PC-3 (cell line): ENCODE measurements at regions not wholly inside any gene's neighbourhood (a gene's known extent, or its start where the extent isn't known, plus 50 kb on each side); places are given as distances from the start of the nearest gene placed in this dataset.

ENCODE experiments used
- ATAC-seq: fragments of 200-7000 bp; cut with Tn5 transposase; 2 replicates; pipeline ENCODE4 v1.9.1; 2020; ENCODE audit warnings: mild to moderate bottlenecking, moderate library complexity
- BruUV-seq: library from RNA; stranded (reverse); fragments of 400-500 nt; replicated peaks from 2 replicates; lab custom pipeline; 2021; lab: Mats Ljungman, UMichigan
- CTCF ChIA-PET: fragments of 300-600 bp; sonication (Branson Sonifier 250); formaldehyde crosslinking; loops from one replicate; lab custom pipeline; 2022; ENCODE audit warnings: antibody characterized with exemption; lab: Charles Lee
- POLR2A ChIA-PET: fragments of 300-600 bp; sonication (Branson Sonifier 250); formaldehyde crosslinking; loops from one replicate; lab custom pipeline; 2022; ENCODE audit warnings: antibody characterized with exemption; ENCODE audit not compliant: unreplicated experiment; lab: Charles Lee
- DNase-seq: peaks from one replicate; pipeline ENCODE4 v3.0.0-alpha.2; 2015
- H2AFZ ChIP-seq: fragments of 300-600 bp; sonication (generic); 2 replicates; pipeline ENCODE4 v1.6.0; 2016; ENCODE audit warnings: antibody characterized with exemption, low read length
- H3F3A ChIP-seq: fragments of 300-600 bp; sonication (generic); one replicate; pipeline ENCODE4 v1.6.0; 2017; ENCODE audit warnings: antibody characterized with exemption, low read length, control low read depth, mild to moderate bottlenecking; ENCODE audit not compliant: unreplicated experiment
- H3K27ac ChIP-seq: fragments of 300-600 bp; sonication (generic); 2 replicates; pipeline ENCODE4 v1.5.1; 2016; ENCODE audit warnings: mild to moderate bottlenecking, low read length
- H3K27me3 ChIP-seq: fragments of 300-600 bp; sonication (generic); 2 replicates; pipeline ENCODE4 v1.6.1; 2016; ENCODE audit warnings: low read length, mixed read lengths
- H3K36me3 ChIP-seq: fragments of 300-600 bp; sonication (generic); 2 replicates; pipeline ENCODE4 v1.6.1; 2016; ENCODE audit warnings: low read depth, mixed run types, low read length, mixed read lengths
- H3K4me1 ChIP-seq: fragments of 300-600 bp; sonication (generic); 2 replicates; pipeline ENCODE4 v1.5.1; 2016; ENCODE audit warnings: low read length; ENCODE audit not compliant: insufficient read depth
- H3K4me2 ChIP-seq: fragments of 300-600 bp; sonication (generic); 2 replicates; pipeline ENCODE4 v1.6.0; 2016; ENCODE audit warnings: low read length
- H3K4me3 ChIP-seq: fragments of 300-600 bp; sonication (generic); 2 replicates; pipeline ENCODE4 v1.5.1; 2016; ENCODE audit warnings: mild to moderate bottlenecking, low read length, mixed read lengths
- H3K79me2 ChIP-seq: fragments of 300-600 bp; sonication (generic); 2 replicates; pipeline ENCODE4 v1.6.1; 2017; ENCODE audit warnings: low read length, mixed read lengths
- H3K9ac ChIP-seq: fragments of 300-600 bp; sonication (generic); 2 replicates; pipeline ENCODE4 v1.6.0; 2016; ENCODE audit warnings: mild to moderate bottlenecking, low read length
- H3K9me2 ChIP-seq: fragments of 300-600 bp; sonication (generic); replicated peaks from 2 replicates; pipeline ENCODE4 v1.6.1; 2016; ENCODE audit warnings: mixed run types, low read length, mixed read lengths
- H3K9me3 ChIP-seq: fragments of 300-600 bp; sonication (generic); 2 replicates; pipeline ENCODE4 v1.6.1; 2016; ENCODE audit warnings: low read length, mixed read lengths
- H4K20me1 ChIP-seq: fragments of 300-600 bp; sonication (generic); 2 replicates; pipeline ENCODE4 v1.6.1; 2016; ENCODE audit warnings: low read length, mixed read lengths
- CTCF ChIP-seq: fragments of 300-600 bp; sonication (generic); conservative IDR thresholded peaks from 2 replicates; pipeline ENCODE4 v1.5.1; 2017; ENCODE audit warnings: antibody characterized with exemption, low read depth, mild to moderate bottlenecking, low read length
- EZH2 ChIP-seq: fragments of 300-600 bp; sonication (generic); IDR thresholded peaks from one replicate; pipeline ENCODE4 v1.6.1; 2017; ENCODE audit warnings: antibody characterized with exemption, mild to moderate bottlenecking, low read length; ENCODE audit not compliant: unreplicated experiment
- EZH2phosphoT487 ChIP-seq: fragments of 300-600 bp; sonication (generic); IDR thresholded peaks from 2 replicates; pipeline ENCODE4 v1.6.1; 2018; ENCODE audit warnings: mild to moderate bottlenecking, antibody characterized with exemption, low read length, borderline replicate concordance
- intact Hi-C: fragments of 100-400 bp; cut with micrococcal nuclease; formaldehyde crosslinking; loops from 2 replicates; pipeline ENCODE4 v1.9.0; 2023

DNA sequence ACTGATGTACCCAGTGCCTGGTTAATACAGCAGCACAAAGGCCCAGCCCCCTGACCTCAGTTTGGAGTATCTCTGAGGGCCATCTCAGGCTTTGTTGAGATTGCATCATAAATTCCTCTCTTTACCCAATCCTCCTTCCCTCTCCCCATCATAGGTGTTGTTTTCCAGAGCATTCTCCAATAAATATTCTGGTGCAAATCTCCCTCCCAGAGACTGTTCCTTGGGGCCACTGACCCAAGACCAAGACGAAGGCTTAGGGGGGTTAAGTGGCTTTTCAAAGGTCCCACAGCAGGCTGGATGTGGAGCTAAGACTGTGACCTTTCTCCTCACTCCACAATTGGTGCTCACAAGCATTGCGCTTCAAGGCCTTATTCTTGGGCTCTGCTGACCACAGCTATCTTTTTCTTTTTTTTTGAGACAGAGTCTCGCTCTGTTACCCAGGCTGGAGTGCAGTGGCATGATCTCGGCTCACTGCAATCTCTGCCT is 72.4 kb upstream of the ZMYND8 start:
- ChIA-PET CTCF (no interaction called here), POLR2A (no interaction called here)
- H3K27me3 ChIP-seq, result no peaks in the 10 kb centered on the region
- BruUV-seq, result no TSS peak
- no peak overlapping the region for H2AFZ ChIP-seq
- H3K9me3 ChIP-seq, result peaks cover 18% of the 10 kb centered on the region
- no peaks in the 10 kb centered on the region for H3K79me2 ChIP-seq
- no peak overlapping the region for H3K9ac ChIP-seq
- peaks cover 20% of the 10 kb centered on the region for H3K4me1 ChIP-seq
- ATAC-seq (no peak), DNase-seq (no peak)
- H3K4me3 ChIP-seq, result no peak overlapping the region
- H4K20me1 ChIP-seq, result no peaks in the 10 kb centered on the region
- TF ChIP-seq EZH2, result no peak
- no peak for TF ChIP-seq EZH2phosphoT487
- no peak for TF ChIP-seq CTCF
- no peak overlapping the region for H3K27ac ChIP-seq
- no peaks in the 10 kb centered on the region for H3F3A ChIP-seq
- intact Hi-C loops, result no loop called here
- H3K9me2 ChIP-seq, result no peaks in the 10 kb centered on the region
- H3K4me2 ChIP-seq, result no peak overlapping the region
- no peaks in the 10 kb centered on the region for H3K36me3 ChIP-seq

DNA sequence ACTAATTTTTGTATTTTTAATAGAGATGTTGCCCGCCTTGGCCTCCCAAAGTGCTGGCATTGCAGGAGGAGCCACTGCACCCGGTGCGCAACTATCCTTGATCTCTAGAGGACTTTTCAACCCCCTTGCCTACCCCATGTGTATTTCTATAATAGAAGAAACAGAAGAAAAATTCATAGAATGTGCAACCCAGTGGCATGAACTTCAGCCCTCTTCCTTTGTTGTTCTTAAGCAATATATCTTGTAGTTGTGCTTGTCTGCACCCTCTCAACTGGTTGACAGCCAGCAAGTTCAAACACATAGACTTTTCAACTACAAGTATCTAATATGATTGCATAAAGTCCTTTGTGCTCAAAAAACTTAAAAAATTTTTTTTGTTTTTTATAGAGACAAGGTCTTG is 72.3 kb upstream of the NCOA3 start:
- DNase-seq (no peak), ATAC-seq (no peak)
- Histone ChIP-seq H3K9ac (no peak overlapping the region), H3K4me1 (peaks cover 24% of the 10 kb centered on the region), H3K4me2 (no peak overlapping the region), H3K9me3 (peaks cover 18% of the 10 kb centered on the region), H3K9me2 (no peaks in the 10 kb centered on the region), H3K27ac (no peak overlapping the region), H3K27me3 (no peaks in the 10 kb centered on the region), H2AFZ (no peak overlapping the region), H3K79me2 (no peaks in the 10 kb centered on the region), H3K4me3 (no peak overlapping the region), H4K20me1 (no peaks in the 10 kb centered on the region), H3F3A (no peaks in the 10 kb centered on the region), H3K36me3 (no peaks in the 10 kb centered on the region)
- ChIA-PET POLR2A (no interaction called here), CTCF (no interaction called here)
- no TSS peak for BruUV-seq
- TF ChIP-seq EZH2phosphoT487, result no peak
- no peak for TF ChIP-seq CTCF
- TF ChIP-seq EZH2, result no peak
- intact Hi-C loops, result no loop called here

GRCh38 chr20:47430862-47431588 is 70.7 kb upstream of the NCOA3 start:
- intact Hi-C loops, result no loop called here
- H2AFZ ChIP-seq, result no peak overlapping the region
- DNase-seq, result no peak
- ChIA-PET POLR2A (interaction anchor here (0.6 to 0.7 kb wide), 2 partner anchors 25 to 224 kb away, joined by 3 read pairs; no protein-coding TSS in a partner anchor), CTCF (no interaction called here)
- no peak overlapping the region for H3K4me3 ChIP-seq
- H3K27me3 ChIP-seq, result no peaks in the 10 kb centered on the region
- no TSS peak for BruUV-seq
- no peak overlapping the region for H3K9ac ChIP-seq
- no peaks in the 10 kb centered on the region for H3K79me2 ChIP-seq
- no peaks in the 10 kb centered on the region for H3F3A ChIP-seq
- ATAC-seq, result no peak
- no peaks in the 10 kb centered on the region for H3K36me3 ChIP-seq
- H3K9me3 ChIP-seq, result peaks cover 18% of the 10 kb centered on the region
- H3K9me2 ChIP-seq, result no peaks in the 10 kb centered on the region
- H3K27ac ChIP-seq, result no peak overlapping the region
- H4K20me1 ChIP-seq, result no peaks in the 10 kb centered on the region
- H3K4me2 ChIP-seq, result no peak overlapping the region
- peaks cover 30% of the 10 kb centered on the region for H3K4me1 ChIP-seq
- no peak for TF ChIP-seq EZH2phosphoT487
- no peak for TF ChIP-seq EZH2
- no peak for TF ChIP-seq CTCF
